ENCODE measurements at regions not wholly inside any gene's neighbourhood (a gene's known extent, or its start where the extent isn't known, plus 50 kb on each side); places are given as distances from the start of the nearest gene placed in this dataset.
A peak's percentile ranks its signal among the peaks of the same experiment; 100 is the strongest.

- TF ChIP-seq, protein P1, sequence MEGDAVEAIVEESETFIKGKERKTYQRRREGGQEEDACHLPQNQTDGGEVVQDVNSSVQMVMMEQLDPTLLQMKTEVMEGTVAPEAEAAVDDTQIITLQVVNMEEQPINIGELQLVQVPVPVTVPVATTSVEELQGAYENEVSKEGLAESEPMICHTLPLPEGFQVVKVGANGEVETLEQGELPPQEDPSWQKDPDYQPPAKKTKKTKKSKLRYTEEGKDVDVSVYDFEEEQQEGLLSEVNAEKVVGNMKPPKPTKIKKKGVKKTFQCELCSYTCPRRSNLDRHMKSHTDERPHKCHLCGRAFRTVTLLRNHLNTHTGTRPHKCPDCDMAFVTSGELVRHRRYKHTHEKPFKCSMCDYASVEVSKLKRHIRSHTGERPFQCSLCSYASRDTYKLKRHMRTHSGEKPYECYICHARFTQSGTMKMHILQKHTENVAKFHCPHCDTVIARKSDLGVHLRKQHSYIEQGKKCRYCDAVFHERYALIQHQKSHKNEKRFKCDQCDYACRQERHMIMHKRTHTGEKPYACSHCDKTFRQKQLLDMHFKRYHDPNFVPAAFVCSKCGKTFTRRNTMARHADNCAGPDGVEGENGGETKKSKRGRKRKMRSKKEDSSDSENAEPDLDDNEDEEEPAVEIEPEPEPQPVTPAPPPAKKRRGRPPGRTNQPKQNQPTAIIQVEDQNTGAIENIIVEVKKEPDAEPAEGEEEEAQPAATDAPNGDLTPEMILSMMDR (IDR thresholded peaks at IDR 0.05) = no peak
- TF ChIP-seq POLR2A (IDR thresholded peaks at IDR 0.05) (no peak), POLR2AphosphoS5 (IDR thresholded peaks at IDR 0.05; ENCODE audit: insufficient read depth in 1 of 2, low read depth in 1 of 2) (no peak)
- no peaks in the 10 kb centered on the region for H3K36me3 ChIP-seq
- H3K4me1 ChIP-seq = peaks cover 11% of the 10 kb centered on the region
- intact Hi-C loops (cut with DNase I) = no loop called here
- no peaks in the 10 kb centered on the region for H3K9me3 ChIP-seq
- no peak overlapping the region for H3K27ac ChIP-seq
- H3K27me3 ChIP-seq = no peaks in the 10 kb centered on the region
- peak in 1 of 2 donors; percentile 11 for DNase-seq (ENCODE audit: extremely low spot score in 2 of 2)
- H3K4me3 ChIP-seq = no peak overlapping the region
Observed at GRCh38 chr5:17399931-17400330, 98.1 kb upstream of the TAF11L2 start.

GRCh38 chr5:17400724-17401469 is 97.1 kb upstream of the TAF11L2 start:
- no peak overlapping the region for H3K27ac ChIP-seq
- DNase-seq (ENCODE audit: extremely low spot score in 2 of 2) = peak in 1 of 2 donors; percentile 44
- no peak overlapping the region for H3K4me3 ChIP-seq
- TF ChIP-seq, protein P1 (IDR thresholded peaks at IDR 0.05) = no peak
- TF ChIP-seq POLR2AphosphoS5 (IDR thresholded peaks at IDR 0.05; ENCODE audit: insufficient read depth in 1 of 2, low read depth in 1 of 2) (no peak), POLR2A (IDR thresholded peaks at IDR 0.05) (no peak)
- H3K27me3 ChIP-seq = no peaks in the 10 kb centered on the region
- no peaks in the 10 kb centered on the region for H3K9me3 ChIP-seq
- no peaks in the 10 kb centered on the region for H3K36me3 ChIP-seq
- peaks cover 12% of the 10 kb centered on the region for H3K4me1 ChIP-seq
- intact Hi-C loops (cut with DNase I) = no loop called here

- H3K27ac ChIP-seq = no peak overlapping the region
- no peak for DNase-seq (ENCODE audit: extremely low spot score in 2 of 2)
- intact Hi-C loops (cut with DNase I) = no loop called here
Observed at GRCh38 chr5:17401470-17402288, 96.4 kb upstream of the TAF11L2 start.

GRCh38 chr5:17402289-17403121 is 95.5 kb upstream of the TAF11L2 start:
- Histone ChIP-seq H3K4me1 (peaks cover 16% of the 10 kb centered on the region), H3K27ac (no peak overlapping the region), H3K9me3 (no peaks in the 10 kb centered on the region), H3K36me3 (no peaks in the 10 kb centered on the region), H3K27me3 (no peaks in the 10 kb centered on the region), H3K4me3 (no peak overlapping the region)
- DNase-seq (ENCODE audit: extremely low spot score in 2 of 2) = no peak
- intact Hi-C loops (cut with DNase I) = no loop called here
- TF ChIP-seq POLR2A (IDR thresholded peaks at IDR 0.05) (no peak), POLR2AphosphoS5 (IDR thresholded peaks at IDR 0.05; ENCODE audit: insufficient read depth in 1 of 2, low read depth in 1 of 2) (no peak)
- TF ChIP-seq, protein P1 (IDR thresholded peaks at IDR 0.05) = no peak

More at GRCh38 chr5:17401470-17402288, 96.4 kb upstream of the TAF11L2 start:
- Histone ChIP-seq H3K27me3 (no peaks in the 10 kb centered on the region), H3K4me1 (peaks cover 16% of the 10 kb centered on the region), H3K9me3 (no peaks in the 10 kb centered on the region), H3K4me3 (no peak overlapping the region), H3K36me3 (no peaks in the 10 kb centered on the region)
- TF ChIP-seq POLR2A (IDR thresholded peaks at IDR 0.05) = no peak
- TF ChIP-seq, protein P1 (IDR thresholded peaks at IDR 0.05) = no peak
- no peak for TF ChIP-seq POLR2AphosphoS5 (IDR thresholded peaks at IDR 0.05; ENCODE audit: insufficient read depth in 1 of 2, low read depth in 1 of 2)
